HG03066 (cell line): ENCODE measurements at regions not wholly inside any gene's neighbourhood (a gene's known extent, or its start where the extent isn't known, plus 50 kb on each side); places are given as distances from the start of the nearest gene placed in this dataset.

Experiments
- ATAC-seq: cut with Tn5 transposase; IDR thresholded peaks from one replicate; pipeline ENCODE4 v1.9.1; 2021; ENCODE audit warnings: low read depth; ENCODE audit not compliant: unreplicated experiment

DNA sequence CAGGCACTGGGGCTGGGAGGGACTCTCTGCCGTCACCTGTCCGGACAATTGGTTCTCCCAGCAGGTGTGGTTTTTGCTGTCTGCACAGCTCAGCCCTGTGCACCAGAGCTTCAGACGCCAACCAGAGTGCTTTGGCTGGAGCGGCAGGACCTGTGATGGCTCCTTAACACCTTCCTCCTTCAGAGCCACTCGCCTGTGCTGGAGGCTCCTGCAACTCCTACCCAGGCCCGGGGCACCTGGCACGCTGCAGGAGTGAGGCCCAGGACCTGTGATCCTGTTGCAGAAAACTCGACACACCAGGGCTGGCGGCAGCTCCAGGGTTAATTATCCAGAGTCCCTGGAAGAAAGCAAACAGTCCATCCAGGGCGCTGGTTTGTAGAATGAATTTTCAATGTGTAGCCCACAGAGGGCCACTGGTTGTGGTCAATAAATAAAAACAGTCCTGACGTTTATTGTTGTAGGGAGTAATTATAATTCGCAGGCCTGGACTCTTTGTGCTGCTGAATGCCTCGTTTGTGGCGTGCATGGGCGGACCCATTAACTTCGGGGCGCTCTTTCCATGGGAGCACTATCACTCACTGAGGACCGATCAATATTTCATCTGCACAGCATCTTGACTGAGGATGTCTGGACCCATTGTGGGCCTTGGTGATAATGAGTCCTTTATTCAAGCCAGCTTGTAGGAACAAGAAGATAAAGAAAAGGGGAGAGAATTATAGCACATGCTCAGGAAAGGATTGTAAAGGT lies 339.7 kb upstream of the IRX4 start:
- no peak for ATAC-seq

DNA sequence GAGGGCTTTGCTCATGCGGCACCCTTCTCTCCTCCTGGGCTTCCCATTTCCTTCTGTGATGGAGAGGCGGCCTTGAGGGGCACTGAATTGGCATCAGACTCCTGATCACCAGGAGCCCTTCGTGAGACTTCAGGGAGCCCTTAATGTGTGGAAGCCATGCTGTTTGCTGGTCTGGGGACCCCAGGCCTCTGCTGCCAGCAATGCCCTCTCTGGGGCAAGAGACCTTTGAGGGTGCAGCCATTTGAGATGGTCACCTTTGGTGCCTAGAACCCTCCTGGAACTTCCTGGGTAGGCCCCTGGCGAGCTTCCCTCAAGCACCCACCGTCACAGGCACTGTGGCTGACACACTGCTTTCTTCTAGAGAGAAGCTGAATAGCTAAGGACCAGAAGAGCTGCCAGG lies 338.7 kb upstream of the IRX4 start:
- no peak for ATAC-seq

DNA sequence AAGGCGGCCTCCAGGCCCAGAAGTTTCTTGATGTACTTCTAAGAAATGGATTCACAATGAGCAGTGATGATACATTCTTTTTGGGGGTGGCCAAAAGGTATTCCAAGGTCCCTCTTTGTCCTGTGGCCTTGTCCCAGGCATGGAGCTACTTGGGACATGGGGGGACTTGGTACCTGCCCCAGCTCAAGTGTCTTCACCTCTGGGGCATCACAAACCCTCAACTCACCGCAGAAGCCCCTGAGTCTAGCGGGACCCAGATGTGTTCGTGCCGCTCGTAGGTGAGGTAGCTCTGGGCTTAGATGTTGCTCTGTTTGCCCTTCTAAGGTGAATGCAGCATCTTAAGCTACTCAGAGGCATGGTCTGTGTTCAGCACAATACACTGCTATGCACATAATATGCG lies 338.0 kb upstream of the IRX4 start:
- ATAC-seq: no peak

DNA sequence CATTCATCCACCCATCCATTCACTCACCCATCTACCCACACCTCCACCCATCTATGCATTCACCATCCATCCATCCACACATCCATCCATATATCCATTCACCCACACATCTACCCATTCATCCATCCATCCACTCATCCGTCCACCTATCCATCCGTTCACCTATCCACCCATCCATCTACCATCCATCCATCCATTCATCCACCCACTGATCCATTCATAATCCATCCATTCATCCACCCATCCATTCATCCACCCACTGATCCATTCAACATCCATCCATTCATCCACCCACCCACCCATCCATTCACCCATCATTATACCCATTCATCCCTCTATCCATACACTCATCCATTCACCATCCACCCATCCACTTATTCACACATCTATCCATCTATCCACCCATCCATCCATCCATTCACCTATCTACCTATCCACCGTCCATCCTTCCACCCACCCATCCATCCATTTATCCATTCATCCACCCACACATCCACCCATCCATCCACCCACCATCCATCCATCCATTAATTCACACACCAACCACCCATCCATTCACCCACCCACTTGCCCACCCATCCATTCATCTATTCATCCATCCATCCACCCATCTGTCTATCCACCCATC lies 336.5 kb upstream of the IRX4 start:
- no peak for ATAC-seq

DNA sequence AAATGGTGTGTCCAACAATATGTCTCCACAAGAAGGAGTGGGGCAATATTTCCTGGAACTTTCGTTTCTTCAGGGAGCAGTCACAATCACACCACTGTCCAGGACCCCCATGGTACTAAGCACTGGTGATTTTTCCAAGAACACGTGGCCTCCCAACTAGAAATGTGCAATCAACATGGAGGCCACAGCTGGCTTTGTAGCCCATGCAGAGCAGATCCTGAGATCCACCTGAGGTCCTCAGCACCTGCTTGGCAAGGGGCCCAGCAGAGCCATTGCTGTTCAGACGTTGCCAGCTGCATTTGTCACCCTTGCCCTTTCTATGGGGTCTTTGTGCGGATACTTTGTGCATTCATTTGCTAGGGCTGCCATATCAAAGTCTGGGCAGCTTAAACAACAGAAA lies 334.5 kb upstream of the IRX4 start:
- ATAC-seq: no peak

DNA sequence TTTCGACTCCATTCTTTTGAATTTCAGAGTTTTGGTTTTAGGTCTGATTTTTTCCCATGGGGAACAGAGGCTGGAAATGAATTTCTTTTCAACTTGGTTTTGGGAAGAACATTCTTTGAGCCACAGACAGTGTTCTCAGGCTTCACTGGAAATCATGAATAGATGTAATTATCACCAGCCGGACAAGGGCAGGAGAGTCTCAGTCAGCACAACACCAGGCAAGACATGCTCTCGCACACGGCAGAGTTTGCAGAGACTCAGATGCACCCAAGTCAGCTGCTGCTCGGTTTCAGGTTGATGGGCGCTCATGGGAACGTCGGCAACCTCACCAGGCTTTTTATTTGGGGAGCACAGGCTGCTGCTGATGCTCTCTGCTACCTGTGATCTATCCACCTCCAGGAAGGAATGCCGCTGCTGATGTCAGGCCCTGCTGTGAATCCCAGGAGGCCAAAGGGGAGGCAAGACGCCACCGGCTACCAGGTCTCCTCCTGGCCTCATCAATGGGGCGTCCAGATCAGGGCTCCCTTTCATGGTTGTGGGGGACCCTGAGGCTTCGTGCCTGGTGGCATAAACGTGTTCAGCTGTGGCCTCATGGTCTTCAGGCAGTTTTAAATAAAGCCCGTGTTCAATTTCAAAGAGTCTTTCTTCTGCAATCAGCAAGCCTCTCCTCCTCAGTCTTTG lies 332.3 kb upstream of the IRX4 start:
- no peak for ATAC-seq

DNA sequence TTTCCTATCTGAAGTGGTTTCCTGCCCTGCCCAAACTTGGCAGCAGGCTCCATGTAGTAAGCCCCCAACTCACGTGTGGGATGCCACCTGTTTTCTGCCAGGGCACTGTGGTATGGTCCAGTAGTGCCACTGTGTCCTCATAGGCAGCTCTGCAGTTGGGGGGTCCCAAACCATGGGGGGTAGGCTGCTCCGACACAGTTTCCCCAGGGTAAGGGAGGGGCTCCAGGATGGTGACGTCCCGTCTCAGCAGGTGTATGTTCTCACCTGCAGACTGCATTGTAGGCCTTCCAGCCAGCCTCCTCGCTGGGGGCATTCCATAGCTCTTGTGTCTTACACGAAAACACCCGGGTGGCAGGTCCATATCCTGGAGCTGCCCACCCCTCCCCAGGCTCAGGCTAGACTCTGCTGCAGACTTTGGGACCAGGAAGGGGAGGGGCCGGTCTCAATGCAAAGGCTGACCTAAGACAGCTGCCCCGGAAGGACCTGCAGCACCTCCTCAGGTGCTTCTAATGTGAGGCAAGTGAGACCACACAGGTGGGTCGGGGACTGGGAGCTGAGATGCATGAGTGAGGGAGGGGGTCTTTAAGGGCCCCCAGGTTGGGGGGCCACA lies 330.5 kb upstream of the IRX4 start:
- no peak for ATAC-seq

DNA sequence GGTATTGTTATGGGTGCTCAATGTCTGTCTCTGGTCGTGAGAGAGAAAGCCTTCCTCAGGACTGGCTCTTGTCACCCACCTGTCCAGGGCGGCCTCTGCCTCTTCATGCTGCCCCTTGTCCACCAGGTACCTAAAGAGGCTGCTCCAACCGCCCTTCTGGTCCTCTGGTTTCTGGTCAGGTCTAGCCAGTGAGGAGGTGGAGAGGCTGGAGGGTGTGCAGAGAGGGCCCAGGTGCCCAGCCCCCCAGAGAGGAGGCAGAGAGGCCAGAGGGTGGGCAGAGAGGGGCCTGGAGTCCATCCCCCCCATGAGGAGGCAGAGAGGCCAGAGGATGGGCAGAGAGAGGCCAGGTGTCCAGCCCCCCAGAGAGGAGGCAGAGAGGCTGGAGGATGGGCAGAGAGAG lies 329.8 kb upstream of the IRX4 start:
- ATAC-seq: no peak

DNA sequence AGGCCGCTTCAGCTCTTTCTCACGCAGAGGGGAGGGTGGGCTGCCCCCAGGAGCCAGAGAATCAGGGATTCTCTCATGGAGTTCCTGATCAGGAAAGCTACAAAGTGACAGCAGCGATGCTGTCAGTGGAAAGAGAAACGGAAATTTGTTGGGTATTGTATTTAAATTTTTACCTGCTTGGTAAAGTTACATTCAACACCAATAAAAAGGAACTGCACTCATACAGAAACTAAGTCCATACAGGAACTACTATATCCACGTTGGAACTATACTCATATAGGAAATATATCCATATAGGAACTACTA lies 325.5 kb upstream of the IRX4 start:
- no peak for ATAC-seq

DNA sequence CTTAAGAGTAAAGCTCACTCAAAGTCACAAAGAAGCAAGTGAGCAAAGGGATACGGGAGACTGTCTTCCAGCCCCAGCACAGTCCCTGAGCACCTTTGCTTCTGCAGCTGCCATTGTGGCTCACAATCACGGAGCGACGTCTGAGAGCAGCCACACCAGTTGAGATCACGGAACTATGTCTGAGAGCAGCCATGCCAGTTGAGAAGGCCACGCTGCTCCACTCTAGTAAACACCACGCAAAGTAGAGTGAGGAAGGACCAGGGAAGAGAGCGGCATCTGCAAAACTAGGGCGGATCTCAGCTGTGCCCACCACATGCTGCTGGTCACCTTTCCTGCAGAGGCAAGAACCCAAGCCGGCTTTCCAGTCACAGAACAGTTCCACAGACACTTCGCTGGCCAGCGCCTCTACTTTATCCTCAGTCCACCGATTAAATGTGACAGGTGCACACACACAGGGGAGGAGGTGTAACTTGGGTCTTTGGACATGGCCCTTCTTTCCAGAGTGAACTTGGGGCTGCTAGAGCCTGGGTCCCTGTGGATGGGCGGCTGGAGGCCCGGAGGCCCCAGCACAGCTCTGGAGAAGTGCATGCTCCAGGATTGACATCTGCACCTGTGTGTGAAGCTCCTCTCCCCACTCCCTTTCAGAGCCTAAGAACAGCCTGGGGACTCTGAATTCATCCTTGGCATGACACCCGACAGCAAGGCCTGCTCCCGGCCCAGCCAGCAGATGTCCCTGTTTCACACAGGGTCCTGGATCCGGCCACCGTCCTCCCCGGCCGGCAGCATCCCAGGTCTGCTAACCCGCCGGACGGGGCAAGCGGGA lies 324.9 kb upstream of the IRX4 start:
- ATAC-seq: no peak

DNA sequence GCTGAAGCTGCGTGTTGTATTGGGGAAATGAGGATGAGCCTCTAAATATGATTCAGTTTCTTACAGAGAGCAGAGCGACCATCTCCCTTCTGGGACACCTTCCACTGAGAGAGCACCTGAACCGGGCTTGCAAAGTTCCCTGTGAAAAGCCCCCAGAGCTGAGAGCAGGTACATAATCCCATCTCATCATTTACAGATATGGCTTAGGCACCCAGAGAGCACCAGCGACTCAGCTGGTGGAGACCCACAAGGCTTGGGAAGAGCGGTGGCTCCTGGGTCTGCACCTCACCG lies 324.3 kb upstream of the IRX4 start:
- no peak for ATAC-seq

DNA sequence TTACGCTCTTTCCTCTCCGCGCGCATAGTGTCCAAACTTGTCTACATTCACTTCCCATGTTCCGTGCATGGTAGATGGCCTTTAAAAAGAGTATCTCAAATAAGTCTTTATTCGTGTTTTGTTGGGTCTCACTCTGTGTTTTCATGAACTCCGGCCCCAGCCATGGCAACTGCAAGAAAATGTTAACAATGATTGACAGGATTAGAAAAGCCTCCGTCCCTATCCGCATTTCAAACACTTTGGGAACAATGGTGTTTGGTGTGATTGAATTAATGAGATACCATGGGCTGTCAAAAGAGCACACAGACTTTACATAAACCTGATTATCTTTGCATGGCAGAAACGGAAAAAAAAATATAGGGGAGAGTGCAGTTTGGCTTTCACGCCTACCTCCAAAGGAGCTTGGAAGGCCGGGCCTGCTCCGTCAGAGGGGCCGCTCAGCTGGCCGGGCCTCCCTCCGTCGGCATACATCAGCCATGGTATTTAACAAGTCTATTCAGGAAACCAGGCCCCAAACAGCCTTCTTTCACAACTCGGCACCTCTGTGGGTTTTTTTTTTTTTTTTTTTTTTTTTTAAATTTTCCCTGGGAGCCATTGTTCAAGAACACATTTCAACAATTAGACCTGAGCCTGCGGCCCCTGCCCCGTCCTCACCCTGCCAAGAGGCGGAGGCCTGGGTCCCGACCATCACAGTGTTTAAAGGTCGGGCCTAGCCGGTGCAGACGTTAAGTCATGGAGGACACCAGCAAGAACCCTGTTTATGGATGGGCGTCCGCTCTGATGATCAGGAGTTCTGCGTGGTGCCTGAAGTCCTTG lies 323.8 kb upstream of the IRX4 start:
- ATAC-seq: no peak

DNA sequence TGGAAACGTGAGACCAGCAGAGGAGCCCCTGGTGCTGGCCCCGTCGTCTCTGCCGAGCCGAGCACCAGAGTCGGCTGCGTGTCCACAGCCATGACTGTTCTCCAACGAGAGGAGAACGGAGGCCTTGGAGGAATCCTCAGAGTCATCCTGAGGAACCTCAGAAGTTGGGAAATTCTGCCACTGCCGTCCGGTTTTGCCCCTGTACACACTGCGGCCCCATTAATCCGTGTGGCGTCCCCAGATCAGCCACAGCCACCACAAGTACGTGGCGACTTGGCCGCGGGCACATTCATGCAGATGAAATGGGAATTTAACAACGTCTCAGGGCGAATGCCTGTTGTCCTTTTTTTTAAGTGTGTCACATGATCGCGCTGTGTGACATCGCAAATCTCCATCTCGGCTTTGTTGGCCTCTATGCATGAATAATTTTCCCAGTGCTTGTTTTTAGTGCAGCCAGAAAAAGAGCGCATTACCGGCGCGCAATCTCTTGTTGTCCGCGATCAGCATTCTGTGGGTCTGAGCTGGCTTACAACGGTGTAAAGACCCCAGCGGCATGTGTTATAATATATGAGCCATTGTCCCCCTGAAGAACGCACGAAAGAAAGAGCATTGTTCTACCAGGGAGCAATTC lies 323.0 kb upstream of the IRX4 start:
- ATAC-seq: no peak

DNA sequence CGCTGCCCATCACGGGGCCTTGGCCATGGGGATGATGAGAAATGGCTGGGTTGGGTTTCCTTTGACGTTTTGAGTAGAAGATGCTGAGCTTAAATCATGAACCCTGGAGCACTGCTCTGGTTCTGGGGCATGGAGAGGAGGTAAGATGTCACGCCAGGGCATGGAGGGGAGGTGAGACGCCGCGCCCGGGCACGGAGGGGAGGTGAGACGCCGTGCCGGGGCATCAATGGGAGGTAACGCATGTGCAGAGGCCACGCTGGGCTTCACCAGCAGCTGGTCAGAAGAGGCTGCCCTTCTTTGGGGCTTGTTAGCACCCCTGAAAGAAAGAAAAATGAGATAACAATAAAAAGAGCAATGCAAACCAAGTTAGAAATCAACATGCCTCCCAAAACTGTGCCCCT lies 322.5 kb upstream of the IRX4 start:
- no peak for ATAC-seq

DNA sequence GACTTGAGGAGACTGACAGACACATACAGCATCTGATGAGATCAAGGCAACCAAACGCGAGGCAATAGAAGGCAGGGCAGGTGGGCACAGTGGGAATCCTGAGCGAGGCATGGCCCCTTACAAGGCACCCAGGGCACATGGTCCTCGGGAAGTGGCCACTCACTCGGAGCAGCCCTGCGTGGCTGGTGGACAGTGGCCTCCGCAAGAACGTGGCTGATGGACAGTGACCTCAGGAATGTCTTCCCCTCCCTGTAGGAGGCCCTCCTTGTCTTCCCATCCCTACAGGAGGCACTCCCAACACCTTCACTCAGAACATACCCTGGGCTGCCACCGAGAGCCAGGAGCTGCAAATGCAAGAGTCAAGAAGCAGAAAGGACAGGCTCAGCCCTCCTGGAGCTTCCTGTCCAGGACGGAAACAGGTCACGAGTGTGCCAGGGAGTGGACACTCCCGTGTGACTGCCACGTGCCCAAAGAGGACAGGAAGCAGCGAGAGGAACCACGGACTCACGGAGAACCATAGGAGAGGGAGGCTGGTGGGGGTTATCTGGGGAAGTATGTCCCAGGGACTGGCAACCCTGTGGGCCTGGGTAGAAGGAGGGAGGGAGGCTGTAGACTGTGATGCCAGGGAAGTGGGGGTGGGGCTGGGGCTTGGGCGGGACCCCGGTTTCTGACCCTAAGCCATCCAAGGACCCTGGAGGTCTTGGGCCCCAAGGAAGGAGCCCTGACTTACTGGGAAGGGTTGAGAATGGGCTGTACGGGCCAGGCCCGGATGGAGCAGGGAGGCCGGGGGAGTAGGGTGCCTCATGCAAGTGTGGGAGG lies 321.9 kb upstream of the IRX4 start:
- ATAC-seq: no peak

DNA sequence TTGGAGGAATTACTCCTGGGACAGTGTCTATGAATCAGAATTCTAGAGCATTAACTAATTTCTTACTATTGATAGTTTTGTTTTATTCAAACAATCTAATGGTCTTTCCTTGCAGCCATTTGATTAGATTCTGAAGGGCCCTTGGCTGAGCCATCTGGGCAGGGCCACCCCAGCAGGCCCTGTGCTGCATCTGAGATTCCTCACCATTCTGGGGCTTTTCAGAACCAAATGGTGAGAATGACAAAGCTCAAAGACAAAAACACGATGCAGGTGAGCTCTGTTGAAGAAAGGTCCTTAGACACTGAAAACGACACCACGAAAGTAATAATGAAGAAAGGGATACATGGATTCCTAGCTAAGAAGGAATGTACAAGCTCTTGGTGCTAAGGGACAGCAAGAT lies 321.0 kb upstream of the IRX4 start:
- no peak for ATAC-seq

DNA sequence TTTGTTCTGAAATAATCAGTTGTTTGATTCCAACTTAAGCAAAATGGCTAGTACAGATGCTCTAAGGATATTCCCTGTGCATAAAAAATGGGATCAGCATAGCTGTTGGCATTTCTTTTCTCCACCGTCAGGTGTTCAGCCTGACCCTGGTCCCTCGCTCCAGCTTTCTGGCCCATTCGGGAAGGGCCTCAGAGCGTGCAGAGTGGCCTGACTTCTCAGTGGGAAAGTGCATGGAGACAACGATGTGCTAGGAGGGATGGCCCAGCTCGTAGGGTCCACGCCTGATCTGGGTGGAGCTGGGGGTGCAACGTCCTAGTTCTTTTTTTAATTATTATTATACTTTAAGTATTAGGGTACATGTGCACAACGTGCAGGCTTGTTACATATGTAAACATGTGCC lies 319.1 kb upstream of the IRX4 start:
- ATAC-seq: no peak

DNA sequence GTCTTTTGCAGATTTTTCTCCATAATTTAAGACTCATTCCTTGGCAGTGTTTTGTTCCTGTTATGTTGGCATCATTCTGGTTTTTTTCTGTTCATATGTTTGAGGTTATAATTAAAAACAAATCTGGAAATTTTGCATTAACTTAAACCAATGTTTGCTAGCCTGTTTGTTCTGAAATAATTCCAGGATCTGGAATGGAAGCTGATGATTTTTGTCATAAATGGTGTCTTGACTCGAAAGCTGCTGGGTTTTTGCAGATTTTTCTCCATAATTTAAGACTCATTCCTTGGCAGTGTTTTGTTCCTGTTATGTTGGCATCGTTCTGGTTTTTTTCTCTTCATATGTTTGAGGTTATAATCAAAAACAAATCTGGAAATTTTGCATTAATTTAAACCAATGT lies 318.7 kb upstream of the IRX4 start:
- no peak for ATAC-seq

DNA sequence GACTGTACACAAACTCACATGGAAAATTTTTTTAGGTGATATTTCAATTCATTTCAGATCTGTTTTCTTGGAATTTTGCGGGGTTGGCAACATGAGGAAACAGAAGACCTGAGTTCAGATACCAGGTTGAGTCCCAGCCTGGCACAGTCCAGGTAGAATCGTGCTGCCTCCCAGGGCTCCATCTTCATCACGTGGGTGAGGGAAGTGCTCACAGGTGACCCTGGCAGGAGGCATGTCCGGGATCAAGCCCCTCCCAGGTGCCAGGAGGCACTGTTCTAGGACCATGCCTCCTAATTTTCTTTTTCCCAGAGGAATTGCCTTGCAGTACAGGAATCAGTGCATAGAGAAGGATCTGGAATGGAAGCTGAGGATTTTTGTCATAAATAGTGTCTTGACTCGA lies 318.3 kb upstream of the IRX4 start:
- ATAC-seq: no peak
